Body of pancreas (tissue), 4 donors: ENCODE measurements at regions not wholly inside any gene's neighbourhood (a gene's known extent, or its start where the extent isn't known, plus 50 kb on each side); places are given as distances from the start of the nearest gene placed in this dataset.

Experiments
- ATAC-seq: fragments of 150-250 bp; one replicate; pipeline ENCODE4 v1.9.1; 2016
- DNase-seq, 4 donors: peaks; one replicate each; pipeline ENCODE4 v3.0.0-alpha.2; 2019
- H3K27ac ChIP-seq, 4 donors: fragments of 200-600 bp; sonication (generic); 1 replicate in 3 of 4; 2 replicates in 1 of 4; pipeline versions ENCODE4 v1.5.1 to v1.6.1; 2016 to 2019; ENCODE audit warnings: mild to moderate bottlenecking in 1 of 4, mixed read lengths in 1 of 4, moderate library complexity in 1 of 4
- H3K27me3 ChIP-seq, 2 donors: fragments of 200-600 bp; sonication (generic); one replicate each; pipeline ENCODE4 v1.6.0; 2016; ENCODE audit warnings: mild to moderate bottlenecking in 1 of 2
- H3K36me3 ChIP-seq, 2 donors: fragments of 200-600 bp; sonication (generic); replicated peaks in 1 of 2; 2 replicates each; pipeline ENCODE4 v1.5.1; 2016; ENCODE audit warnings: low read depth in 2 of 2; ENCODE audit not compliant: insufficient read depth in 1 of 2
- H3K4me1 ChIP-seq: fragments of 200-600 bp; sonication (generic); one replicate; pipeline ENCODE4 v1.6.0; 2016
- H3K4me3 ChIP-seq, 2 donors: fragments of 200-600 bp; sonication (generic); 1 replicate in 1 of 2; 2 replicates in 1 of 2; pipeline ENCODE4 v1.5.1; 2016 to 2019
- H3K9me3 ChIP-seq, 3 donors: fragments of 200-600 bp; sonication (generic); 1 replicate in 2 of 3; 2 replicates in 1 of 3; pipeline ENCODE4 v1.5.1; 2016
- CTCF ChIP-seq, 7 experiments: fragments of 450-650 bp in 4 of 7; fragments of 200-600 bp in 3 of 7; sonication (generic) in 3 of 7; IDR thresholded peaks; one replicate each; pipeline ENCODE4 v1.5.1; 2016 to 2019; ENCODE audit warnings: antibody characterized with exemption in 7 of 7
- POLR2A ChIP-seq, 3 donors: fragments of 450-650 bp; IDR thresholded peaks; one replicate each; pipeline ENCODE4 v1.6.1; 2016; ENCODE audit warnings: antibody characterized with exemption in 3 of 3, mild to moderate bottlenecking in 2 of 3
- whole genome bisulfite sequencing, 2 donors: methylation state at CpG; one replicate each; pipeline ENCODE4 v1.1.5; 2017; 5-methylcytosine and 5-hydroxymethylcytosine counted together
- intact Hi-C: fragments of 100-400 bp; cut with DNase I; formaldehyde crosslinking; loops from one replicate; pipeline ENCODE4 v1.15.1; 2023

- Histone ChIP-seq H3K9me3 (peaks cover 0 to 6% (median 0%) of the 10 kb centered on the region in 3 donors), H3K36me3 (no peaks in the 10 kb centered on the region), H3K4me1 (no peaks in the 10 kb centered on the region), H3K27me3 (no peaks in the 10 kb centered on the region), H3K27ac (no peak overlapping the region), H3K4me3 (no peak overlapping the region)
- intact Hi-C loops = no loop called here
- no peak for ATAC-seq
- WGBS, 2 donors = 41 to 43% methylated on average over 2 of the region's 2 CpGs
- TF ChIP-seq CTCF (IDR thresholded peaks at IDR 0.05) (no peak), POLR2A (IDR thresholded peaks at IDR 0.05) (no peak)
- no peak for DNase-seq
Observed at GRCh38 chr1:87190402-87190801, 138.3 kb upstream of the LMO4 start.

- ATAC-seq (no peak), DNase-seq (no peak)
- no peaks in the 10 kb centered on the region for H3K27me3 ChIP-seq
- peaks cover 0 to 6% (median 0%) of the 10 kb centered on the region in 3 donors for H3K9me3 ChIP-seq
- intact Hi-C loops = no loop called here
- H3K4me3 ChIP-seq = no peak overlapping the region
- H3K36me3 ChIP-seq = no peaks in the 10 kb centered on the region
- no peak overlapping the region for H3K27ac ChIP-seq
- 51 to 58% methylated on average over 2 of the region's 2 CpGs for WGBS, 2 donors
- no peaks in the 10 kb centered on the region for H3K4me1 ChIP-seq
- no peak for TF ChIP-seq POLR2A (IDR thresholded peaks at IDR 0.05)
- TF ChIP-seq CTCF (IDR thresholded peaks at IDR 0.05) = no peak
Observed at GRCh38 chr1:87191646-87192045, 137.0 kb upstream of the LMO4 start.

GRCh38 chr1:87194271-87194774 is 134.4 kb upstream of the LMO4 start:
- Histone ChIP-seq H3K4me3 (no peak overlapping the region), H3K27ac (no peak overlapping the region), H3K4me1 (no peaks in the 10 kb centered on the region), H3K9me3 (peaks cover 0 to 6% (median 0%) of the 10 kb centered on the region in 3 donors), H3K36me3 (no peaks in the 10 kb centered on the region), H3K27me3 (no peaks in the 10 kb centered on the region)
- DNase-seq (no peak), ATAC-seq (no peak)
- intact Hi-C loops = no loop called here
- 95 to 96% methylated on average over 1 of the region's 1 CpG for WGBS, 2 donors
- TF ChIP-seq CTCF (IDR thresholded peaks at IDR 0.05) (no peak), POLR2A (IDR thresholded peaks at IDR 0.05) (no peak)

GRCh38 chr1:87194856-87195255 is 133.8 kb upstream of the LMO4 start:
- Histone ChIP-seq H3K27ac (no peak overlapping the region), H3K4me1 (no peaks in the 10 kb centered on the region), H3K9me3 (peaks cover 0 to 6% (median 0%) of the 10 kb centered on the region in 3 donors), H3K36me3 (no peaks in the 10 kb centered on the region), H3K4me3 (no peak overlapping the region), H3K27me3 (no peaks in the 10 kb centered on the region)
- ATAC-seq = no peak
- DNase-seq = no peak
- intact Hi-C loops = no loop called here
- TF ChIP-seq CTCF (IDR thresholded peaks at IDR 0.05) = no peak

- no peak for TF ChIP-seq CTCF (IDR thresholded peaks at IDR 0.05)
- no peak for TF ChIP-seq POLR2A (IDR thresholded peaks at IDR 0.05)
- Histone ChIP-seq H3K27ac (no peak overlapping the region), H3K27me3 (no peaks in the 10 kb centered on the region), H3K36me3 (no peaks in the 10 kb centered on the region), H3K4me3 (no peak overlapping the region), H3K9me3 (peaks cover 0 to 6% (median 0%) of the 10 kb centered on the region in 3 donors), H3K4me1 (no peaks in the 10 kb centered on the region)
- ATAC-seq = no peak
- 53 to 76% methylated on average over 7 of the region's 7 CpGs for WGBS, 2 donors
- no peak for DNase-seq
- intact Hi-C loops = no loop called here
Observed at GRCh38 chr1:87196110-87196827, 132.4 kb upstream of the LMO4 start.
